ENCODE measurements at regions not wholly inside any gene's neighbourhood (a gene's known extent, or its start where the extent isn't known, plus 50 kb on each side); places are given as distances from the start of the nearest gene placed in this dataset.

- Histone ChIP-seq H3K27ac (ENCODE audit: low read depth, low read length) (no peak overlapping the region), H3K4me1 (ENCODE audit: control insufficient read depth, insufficient read depth, low read length) (no peaks in the 10 kb centered on the region), H3K9me3 (ENCODE audit: control insufficient read depth, low read length) (no peaks in the 10 kb centered on the region), H3K36me3 (ENCODE audit: control insufficient read depth, insufficient read depth, low read length) (no peaks in the 10 kb centered on the region), H3K9ac (ENCODE audit: extremely low read depth, low read length, poor library complexity, severe bottlenecking) (no peak overlapping the region), H3K27me3 (ENCODE audit: control insufficient read depth, insufficient read depth, low read length, poor library complexity, severe bottlenecking) (no peaks in the 10 kb centered on the region), H3K4me3 (ENCODE audit: low read length) (no peak overlapping the region)
- no peak overlapping the region for H3K4me3 Mint-ChIP-seq
- H3K4me1 Mint-ChIP-seq: no peaks in the 10 kb centered on the region
- no peaks in the 10 kb centered on the region for H3K36me3 Mint-ChIP-seq (ENCODE audit: low read depth)
- no peaks in the 10 kb centered on the region for H3K9me3 Mint-ChIP-seq
- no peak for TF ChIP-seq CTCF (conservative IDR thresholded peaks at IDR 0.05)
- DNase-seq: no peak
- no peak overlapping the region for H3K27ac Mint-ChIP-seq
- WGBS, 2 experiments (ENCODE audit: insufficient coverage in 1 of 2, insufficient read length in 1 of 2): 94% methylated on average over 2 to 6 of the region's 6 CpGs
- no peaks in the 10 kb centered on the region for H3K27me3 Mint-ChIP-seq (ENCODE audit: insufficient read depth)
Observed at GRCh38 chr2:765369-765768, 88.2 kb upstream of the TMEM18 start.

DNA sequence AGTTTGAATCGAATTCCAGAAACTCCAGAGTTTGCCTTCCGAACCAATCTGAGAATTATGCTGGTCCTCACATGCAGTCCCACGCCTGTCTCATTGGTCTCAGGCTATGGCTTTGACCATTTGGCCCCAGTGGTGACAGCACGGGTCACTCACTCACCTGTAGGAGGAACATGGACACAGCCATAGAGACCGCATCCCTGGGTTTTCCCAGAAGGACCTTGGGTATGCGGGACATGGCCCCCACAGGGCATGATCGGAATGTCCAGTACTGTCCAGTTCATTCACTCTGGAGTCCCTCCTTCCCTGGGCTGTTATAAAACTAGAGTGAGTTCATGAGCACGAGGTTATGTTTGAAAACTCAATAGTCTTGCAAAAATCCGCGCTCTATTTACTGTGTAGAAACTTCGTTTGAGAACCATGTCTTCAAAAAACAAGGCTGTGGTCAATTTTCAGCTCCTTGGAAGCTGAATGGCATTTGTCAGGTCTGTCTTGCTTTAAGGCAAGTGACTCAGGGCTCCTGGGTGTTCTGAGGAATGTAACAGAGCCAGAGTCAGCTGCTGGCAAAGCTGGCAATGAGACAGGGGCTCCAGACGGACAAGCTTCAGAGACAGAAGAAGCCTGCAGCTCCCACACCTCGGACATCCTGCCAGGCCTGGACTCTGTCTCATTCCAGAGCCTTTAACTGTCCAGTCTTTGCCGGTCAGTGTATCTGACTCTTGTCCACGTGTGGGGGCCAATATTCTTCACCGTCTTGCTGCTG is 86.7 kb upstream of the TMEM18 start:
- no peak overlapping the region for H3K4me3 Mint-ChIP-seq
- no peak for TF ChIP-seq CTCF (conservative IDR thresholded peaks at IDR 0.05)
- H3K36me3 ChIP-seq (ENCODE audit: control insufficient read depth, insufficient read depth, low read length): no peaks in the 10 kb centered on the region
- H3K4me1 Mint-ChIP-seq: no peaks in the 10 kb centered on the region
- H3K9ac ChIP-seq (ENCODE audit: extremely low read depth, low read length, poor library complexity, severe bottlenecking): no peak overlapping the region
- H3K27ac Mint-ChIP-seq: no peak overlapping the region
- no peak for DNase-seq
- H3K4me1 ChIP-seq (ENCODE audit: control insufficient read depth, insufficient read depth, low read length): no peaks in the 10 kb centered on the region
- no peaks in the 10 kb centered on the region for H3K9me3 Mint-ChIP-seq
- no peaks in the 10 kb centered on the region for H3K27me3 Mint-ChIP-seq (ENCODE audit: insufficient read depth)
- H3K27ac ChIP-seq (ENCODE audit: low read depth, low read length): no peak overlapping the region
- no peak overlapping the region for H3K4me3 ChIP-seq (ENCODE audit: low read length)
- H3K9me3 ChIP-seq (ENCODE audit: control insufficient read depth, low read length): no peaks in the 10 kb centered on the region
- no peaks in the 10 kb centered on the region for H3K36me3 Mint-ChIP-seq (ENCODE audit: low read depth)
- 83 to 84% methylated on average over 16 of the region's 16 CpGs for WGBS, 2 experiments (ENCODE audit: insufficient coverage in 1 of 2, insufficient read length in 1 of 2)
- no peaks in the 10 kb centered on the region for H3K27me3 ChIP-seq (ENCODE audit: control insufficient read depth, insufficient read depth, low read length, poor library complexity, severe bottlenecking)

DNA sequence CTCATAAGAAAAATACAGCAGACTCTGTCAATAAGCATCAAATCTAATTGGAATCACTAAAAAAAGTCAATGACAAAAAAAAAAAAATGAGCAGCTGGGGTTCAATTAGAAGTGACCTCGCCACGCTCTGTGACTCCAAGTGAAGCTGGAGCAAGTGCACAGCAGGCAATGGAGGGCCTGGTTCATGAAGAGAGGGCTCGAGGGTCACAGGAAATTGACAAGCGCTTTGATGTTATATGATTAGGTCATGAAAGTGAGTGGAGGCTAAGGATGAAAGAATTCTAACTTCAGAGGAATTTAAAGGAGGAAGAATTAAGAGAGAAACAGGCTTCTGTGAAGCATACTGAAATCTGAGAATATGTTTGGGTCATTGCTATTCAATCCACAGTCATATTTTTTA is 85.4 kb upstream of the TMEM18 start:
- Histone ChIP-seq H3K27ac (ENCODE audit: low read depth, low read length) (no peak overlapping the region), H3K27me3 (ENCODE audit: control insufficient read depth, insufficient read depth, low read length, poor library complexity, severe bottlenecking) (no peaks in the 10 kb centered on the region), H3K4me1 (ENCODE audit: control insufficient read depth, insufficient read depth, low read length) (no peaks in the 10 kb centered on the region), H3K4me3 (ENCODE audit: low read length) (no peak overlapping the region), H3K9ac (ENCODE audit: extremely low read depth, low read length, poor library complexity, severe bottlenecking) (no peak overlapping the region), H3K36me3 (ENCODE audit: control insufficient read depth, insufficient read depth, low read length) (no peaks in the 10 kb centered on the region), H3K9me3 (ENCODE audit: control insufficient read depth, low read length) (no peaks in the 10 kb centered on the region)
- TF ChIP-seq CTCF (conservative IDR thresholded peaks at IDR 0.05): no peak
- 65 to 88% methylated on average over 3 to 4 of the region's 4 CpGs for WGBS, 2 experiments (ENCODE audit: insufficient coverage in 1 of 2, insufficient read length in 1 of 2)
- H3K4me3 Mint-ChIP-seq: no peak overlapping the region
- H3K27me3 Mint-ChIP-seq (ENCODE audit: insufficient read depth): no peaks in the 10 kb centered on the region
- no peaks in the 10 kb centered on the region for H3K9me3 Mint-ChIP-seq
- DNase-seq: no peak
- no peaks in the 10 kb centered on the region for H3K4me1 Mint-ChIP-seq
- no peaks in the 10 kb centered on the region for H3K36me3 Mint-ChIP-seq (ENCODE audit: low read depth)
- no peak overlapping the region for H3K27ac Mint-ChIP-seq

Data from endodermal cell (in vitro differentiated cells).